HG03442 (cell line): ENCODE measurements at regions not wholly inside any gene's neighbourhood (a gene's known extent, or its start where the extent isn't known, plus 50 kb on each side); places are given as distances from the start of the nearest gene placed in this dataset.

ENCODE experiments used
- ATAC-seq: cut with Tn5 transposase; IDR thresholded peaks from one replicate; pipeline ENCODE4 v1.9.1; 2021; ENCODE audit warnings: mild to moderate bottlenecking, moderate library complexity; ENCODE audit not compliant: unreplicated experiment

DNA sequence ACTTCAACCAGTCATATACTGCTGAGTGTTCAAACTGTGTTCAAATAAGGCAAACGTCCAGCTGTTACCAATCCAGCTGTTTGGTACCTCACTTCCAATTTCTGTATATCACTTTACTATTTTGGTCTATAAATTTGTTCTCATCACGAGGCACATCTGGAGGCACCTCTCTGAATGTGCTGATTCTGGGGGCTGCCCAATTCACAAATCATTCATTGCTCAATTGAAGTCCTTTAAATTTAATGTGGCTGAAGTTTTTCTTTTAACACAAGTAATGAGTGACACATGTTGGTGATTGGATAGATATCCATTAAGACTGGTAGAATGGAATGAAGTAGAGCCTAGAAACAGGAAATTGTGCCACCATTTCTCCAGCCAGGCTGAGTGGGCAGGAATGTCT is 617.0 kb upstream of the TMEM132C start:
- ATAC-seq, result no peak

DNA sequence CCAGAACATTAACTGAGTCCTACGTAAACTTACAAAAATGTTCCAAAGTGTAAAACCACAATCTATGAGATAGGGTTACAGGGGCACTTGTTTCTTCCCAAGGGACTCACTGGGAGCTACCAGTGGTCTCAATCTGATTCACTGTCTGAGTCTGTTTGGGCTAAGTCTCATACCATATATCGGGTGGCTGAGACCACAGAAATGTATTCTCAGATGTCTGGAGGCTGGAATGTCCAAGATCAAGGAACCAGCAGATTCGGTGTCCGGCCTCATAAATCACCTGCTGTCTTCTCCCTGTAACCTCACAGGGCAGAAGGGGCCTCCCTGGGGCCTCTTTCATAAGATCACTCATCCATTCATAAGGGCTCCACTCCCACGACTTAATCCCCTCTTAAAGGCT is 616.3 kb upstream of the TMEM132C start:
- ATAC-seq, result no peak

DNA sequence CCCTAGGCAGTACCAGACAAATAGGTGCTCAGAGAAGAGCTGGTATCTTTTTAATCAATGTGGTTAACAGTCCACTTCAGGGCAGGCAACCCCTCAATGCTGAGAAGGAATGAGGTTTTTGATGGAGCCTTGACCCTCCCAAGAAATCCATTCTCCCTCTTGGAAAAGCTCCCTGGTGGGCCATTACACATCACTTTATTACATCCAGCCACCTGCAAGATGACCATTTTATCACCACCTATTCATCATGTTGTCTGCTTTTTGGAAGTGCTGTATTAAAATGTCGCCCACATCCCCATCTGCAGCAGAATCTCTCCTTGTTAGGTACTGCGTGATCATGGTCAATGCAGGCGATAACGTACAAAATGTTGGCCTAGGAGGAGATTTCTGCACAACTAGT is 614.7 kb upstream of the TMEM132C start:
- no peak for ATAC-seq

DNA sequence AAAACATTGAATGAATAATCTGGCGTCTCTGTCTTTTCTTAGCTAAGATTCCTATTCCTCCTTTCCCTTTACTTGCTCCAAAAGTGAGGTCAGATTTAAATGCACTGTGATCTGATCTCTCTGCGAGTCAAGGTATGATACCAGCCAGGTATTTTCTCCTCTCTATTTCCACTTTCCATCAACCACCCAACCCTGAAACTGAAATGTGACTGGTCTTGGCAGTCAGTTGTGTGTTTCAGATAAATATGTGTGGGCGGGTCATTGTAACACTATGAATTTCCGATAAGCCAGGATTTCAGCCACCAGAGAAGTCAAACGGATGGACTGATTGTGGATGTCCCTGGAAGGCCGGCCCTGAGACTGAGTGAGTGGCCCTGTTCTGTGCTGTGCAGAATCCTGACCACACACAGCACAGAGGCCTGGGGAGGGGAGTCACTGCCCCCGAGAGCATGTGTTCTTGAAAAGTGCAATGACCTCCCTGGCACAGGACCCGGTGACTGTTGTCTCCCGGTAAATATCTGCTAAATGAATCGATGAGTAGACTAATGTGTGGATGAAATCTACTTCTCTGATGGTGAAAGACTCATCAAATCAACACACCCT is 612.5 kb upstream of the TMEM132C start:
- no peak for ATAC-seq

DNA sequence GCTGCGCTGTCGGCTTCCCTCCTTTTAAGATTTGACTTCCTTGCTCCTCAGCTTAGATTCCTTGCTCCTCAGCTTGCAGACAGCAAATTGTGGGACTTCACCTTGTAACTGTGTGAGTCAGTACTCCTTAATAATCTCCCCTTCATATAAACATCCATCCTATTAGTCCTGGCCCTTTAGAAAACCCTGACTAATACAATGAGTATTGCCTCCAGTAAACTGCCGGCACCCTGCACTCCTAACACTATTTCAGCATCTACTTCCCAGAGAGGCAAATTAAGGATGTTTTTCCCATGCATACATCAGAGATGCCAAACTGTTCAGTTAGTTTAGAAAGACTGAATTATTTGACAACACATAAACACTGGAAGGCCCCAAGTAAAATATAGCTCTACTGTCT is 611.3 kb upstream of the TMEM132C start:
- ATAC-seq, result no peak

DNA sequence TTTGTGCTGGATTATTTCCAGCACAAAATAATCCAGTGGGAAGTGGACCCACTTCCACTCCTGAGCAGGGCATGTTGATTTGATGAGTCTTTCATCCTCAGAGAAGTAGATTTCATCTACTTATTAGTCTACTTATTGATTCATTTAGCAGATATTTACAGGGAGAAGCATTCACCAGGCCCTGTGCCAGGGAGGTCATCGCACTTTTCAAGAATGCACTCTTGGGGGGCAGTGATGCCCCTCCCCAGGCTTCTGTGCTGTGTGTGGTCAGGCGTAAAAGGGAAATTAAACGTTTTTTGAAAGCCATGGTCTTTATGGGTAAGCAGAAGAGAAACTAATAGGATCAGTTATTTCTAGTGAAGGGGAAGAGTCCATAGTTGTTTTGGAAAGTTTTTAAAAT is 610.7 kb upstream of the TMEM132C start:
- ATAC-seq, result no peak

DNA sequence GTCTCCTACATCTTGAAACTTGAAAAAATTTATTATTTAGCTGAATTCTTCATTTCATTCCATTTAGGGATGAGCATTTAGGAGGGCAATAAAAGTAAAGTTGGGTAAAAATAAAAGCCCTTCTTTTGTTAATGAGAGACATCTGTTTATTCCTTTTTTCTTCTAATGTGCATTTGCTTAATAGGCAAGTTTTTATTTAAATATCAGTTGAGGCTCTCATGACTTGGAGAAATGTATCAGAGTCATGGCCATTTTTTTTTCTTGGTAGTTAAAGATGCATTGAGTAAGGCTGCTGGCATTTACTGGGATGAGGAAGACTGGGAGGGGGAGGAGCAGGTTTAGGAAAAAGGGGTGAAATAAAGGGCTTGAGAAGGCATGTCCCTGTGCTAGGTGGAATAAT is 609.9 kb upstream of the TMEM132C start:
- no peak for ATAC-seq

DNA sequence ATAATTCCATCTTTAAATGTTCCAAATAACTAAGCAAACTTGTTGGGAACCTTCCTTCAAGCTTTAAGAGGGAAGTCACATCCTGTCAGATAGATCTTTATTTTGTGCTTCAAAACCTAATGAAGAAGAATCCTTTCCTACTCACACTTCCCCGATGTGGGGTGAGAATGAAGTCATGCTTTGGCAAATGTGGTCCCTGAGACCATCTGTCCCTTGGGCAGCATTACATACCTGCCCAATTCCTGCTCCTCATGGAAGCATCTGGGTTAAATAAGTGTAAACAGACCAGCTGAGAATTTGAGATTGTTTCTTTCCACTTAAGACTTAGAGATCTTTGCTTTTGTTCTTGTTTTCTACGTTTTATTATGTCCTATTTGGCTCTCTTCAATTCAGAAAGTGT is 606.0 kb upstream of the TMEM132C start:
- ATAC-seq, result no peak

DNA sequence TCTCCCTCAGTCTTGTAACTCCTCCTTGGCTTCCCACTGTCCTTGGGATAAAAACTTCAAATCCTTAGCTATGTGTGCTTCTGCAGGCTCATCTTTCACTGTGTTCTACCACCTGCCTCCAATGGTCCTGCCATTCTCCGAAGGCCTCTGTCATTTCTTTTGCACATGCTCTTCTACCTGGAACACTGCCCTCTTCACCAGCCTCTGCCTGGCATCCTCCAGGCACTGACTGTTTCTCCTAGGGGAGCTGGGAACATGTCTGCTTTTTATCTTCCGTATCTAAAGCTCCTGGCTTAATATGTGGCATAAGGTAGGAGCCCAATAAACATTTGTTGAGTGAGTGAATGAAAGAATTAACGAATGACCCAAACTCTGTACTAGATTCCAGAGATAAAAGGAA is 603.3 kb upstream of the TMEM132C start:
- no peak for ATAC-seq

DNA sequence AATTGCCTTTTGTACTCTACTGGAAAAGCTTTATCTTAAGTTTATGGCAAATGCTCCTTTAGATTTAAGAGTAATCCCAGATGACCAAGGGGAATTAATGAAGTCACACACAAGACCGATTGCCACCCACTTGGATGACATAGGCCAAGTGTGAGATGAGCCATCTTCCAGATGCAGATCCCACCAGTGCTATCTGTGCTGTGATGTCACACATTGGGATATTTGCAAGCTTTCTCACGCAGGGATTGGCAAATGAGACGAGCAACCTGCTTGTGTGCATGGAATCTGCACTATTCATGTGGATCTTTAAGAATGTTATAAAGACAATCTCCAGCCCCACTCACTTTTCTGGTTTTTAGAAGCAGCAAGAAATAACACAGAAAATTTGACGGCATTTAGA is 602.1 kb upstream of the TMEM132C start:
- ATAC-seq, result no peak

DNA sequence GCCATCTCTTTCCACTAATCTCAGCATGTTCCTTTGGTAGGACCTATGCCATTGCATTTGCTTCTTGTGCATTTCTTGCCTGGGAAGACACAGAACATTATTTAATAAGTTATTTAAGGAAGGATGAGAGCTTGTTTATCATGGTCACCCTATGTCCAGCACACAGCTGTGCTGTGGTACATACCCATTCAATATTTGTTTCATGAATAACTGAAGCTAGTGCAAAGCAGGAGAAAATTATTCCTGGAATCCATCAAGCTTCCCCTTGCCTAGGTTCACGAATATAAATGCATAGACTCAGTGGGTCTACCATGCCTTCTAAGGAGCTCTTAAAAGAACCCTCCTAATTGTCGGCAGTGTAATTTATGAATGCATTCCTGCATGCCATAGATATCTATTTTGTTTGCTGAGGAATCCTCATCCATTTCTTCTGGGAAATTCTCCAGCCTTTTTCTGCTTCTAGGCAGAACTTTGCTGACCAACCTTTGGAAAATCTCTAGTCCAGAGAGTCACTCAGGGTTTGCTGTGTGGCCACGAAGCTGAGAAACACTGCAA is 599.8 kb upstream of the TMEM132C start:
- no peak for ATAC-seq

DNA sequence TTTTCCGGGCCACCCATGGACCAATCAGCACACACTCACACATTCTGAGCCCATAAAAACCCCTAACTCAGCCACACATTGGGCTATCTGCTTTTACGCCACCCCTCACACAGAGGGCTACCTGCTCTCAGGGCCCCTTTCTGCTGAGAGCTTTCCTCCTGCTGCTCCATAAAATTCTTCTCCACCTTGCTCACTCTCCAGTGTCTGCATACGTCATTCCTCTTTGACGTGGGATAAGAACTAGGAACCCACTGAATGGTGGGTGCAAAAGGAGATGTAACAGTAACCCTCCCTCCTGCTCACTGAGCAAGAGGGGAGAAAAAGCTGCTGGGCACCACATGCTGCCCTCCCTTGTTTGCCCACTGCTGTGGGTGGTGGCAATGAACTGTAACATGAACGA is 596.7 kb upstream of the TMEM132C start:
- ATAC-seq, result no peak

DNA sequence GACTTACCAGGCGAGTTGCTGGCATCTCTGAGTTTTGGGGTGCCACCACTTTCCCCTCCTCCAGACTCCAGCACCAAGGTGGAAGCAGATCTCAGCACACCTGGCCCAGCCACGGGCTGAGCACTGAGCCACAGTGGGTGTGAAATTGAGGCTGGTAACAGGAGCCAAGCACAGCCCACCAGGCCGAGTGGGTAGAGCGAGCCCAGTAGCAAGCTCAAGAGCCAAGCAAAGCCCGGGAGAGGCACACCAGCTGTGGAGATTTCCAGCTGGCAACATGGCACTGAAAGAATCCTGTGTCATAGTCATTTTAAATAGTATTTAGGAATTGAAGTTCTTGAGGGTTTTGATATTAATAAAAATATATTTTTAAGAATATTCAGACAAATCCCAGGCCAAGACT is 596.2 kb upstream of the TMEM132C start:
- no peak for ATAC-seq

DNA sequence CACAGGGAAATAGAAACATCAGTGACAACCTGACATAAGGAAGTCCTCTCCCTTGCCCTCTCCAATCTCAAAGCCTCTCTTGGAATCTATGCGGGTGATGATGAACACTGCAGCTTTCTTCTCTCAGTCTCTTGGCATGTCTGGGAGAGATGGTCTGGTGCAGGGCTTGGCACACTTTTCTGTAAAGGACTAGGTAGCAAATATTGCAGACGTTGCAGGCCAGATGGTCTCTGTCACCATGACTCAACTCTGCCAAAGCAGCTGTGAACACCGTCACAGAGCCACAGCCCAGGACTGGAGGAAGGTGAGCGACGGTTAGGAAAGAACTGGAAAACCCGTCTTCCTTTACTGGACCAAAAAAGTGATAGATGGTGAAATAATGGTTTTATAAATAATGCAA is 591.0 kb upstream of the TMEM132C start:
- no peak for ATAC-seq

DNA sequence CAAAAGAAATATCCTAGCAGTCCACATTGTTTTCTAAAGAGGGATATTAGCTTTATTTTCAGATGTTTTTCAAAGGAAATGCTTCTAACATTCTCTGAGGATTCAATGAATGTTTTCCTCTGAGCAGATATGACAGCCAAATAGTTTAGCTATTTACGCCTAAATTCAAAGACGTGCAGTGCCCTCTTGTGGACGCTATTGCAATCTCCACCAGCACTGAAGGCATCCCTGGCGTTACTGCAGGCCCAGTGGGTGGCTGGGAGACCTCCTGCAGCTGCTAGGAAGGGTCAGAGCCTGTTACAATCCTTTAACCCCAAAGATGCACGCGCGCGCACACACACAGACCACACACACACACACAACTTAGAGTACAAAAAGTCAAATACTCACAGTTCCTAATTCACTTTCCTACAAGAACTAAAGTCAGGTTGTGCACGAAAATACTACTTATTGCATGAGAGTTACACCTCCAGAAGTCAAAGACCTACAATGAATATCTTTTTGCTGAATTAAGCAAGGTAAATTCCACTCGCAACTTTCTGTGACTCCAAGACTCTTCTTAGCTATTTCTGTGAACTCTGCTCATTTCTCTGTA is 589.3 kb upstream of the TMEM132C start:
- no peak for ATAC-seq

DNA sequence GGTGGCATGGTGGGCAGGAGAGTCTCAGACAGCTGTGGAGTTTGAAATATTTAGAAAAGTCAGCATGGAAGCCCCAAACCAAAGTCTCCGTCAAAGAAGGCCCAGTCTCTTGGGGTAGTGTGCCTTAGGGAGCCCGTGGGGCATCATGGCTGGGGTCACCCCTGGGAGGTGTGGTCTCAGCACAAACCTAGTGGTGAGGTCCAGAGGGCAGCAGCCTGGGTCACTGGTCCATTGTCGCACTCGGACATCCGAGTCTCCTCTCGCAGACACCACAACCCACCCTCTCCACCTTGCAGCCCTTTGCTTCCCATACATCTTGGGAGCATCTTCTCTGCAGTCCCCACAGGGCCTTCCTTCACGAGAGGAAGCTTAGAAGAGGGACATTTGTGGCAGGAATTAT is 588.0 kb upstream of the TMEM132C start:
- no peak for ATAC-seq

DNA sequence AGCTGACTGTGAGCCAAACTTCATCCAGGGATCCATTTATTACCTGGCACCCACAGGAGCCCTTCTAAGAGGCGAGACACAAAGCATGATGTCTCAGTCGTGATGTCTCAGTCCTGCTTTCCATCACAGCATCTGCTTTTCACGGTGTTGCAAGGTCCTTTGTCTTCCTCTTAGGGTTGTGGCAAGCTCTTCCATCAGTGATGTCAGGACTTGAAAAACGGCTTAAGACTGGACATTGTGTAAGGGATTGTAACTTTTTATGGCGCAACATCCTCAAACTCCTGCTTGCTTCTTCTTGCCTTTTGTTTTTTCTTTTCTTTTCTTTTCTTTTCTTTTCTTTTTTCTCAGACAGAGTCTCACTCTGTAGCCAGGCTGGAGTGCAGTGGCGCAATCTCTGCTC is 586.5 kb upstream of the TMEM132C start:
- no peak for ATAC-seq

DNA sequence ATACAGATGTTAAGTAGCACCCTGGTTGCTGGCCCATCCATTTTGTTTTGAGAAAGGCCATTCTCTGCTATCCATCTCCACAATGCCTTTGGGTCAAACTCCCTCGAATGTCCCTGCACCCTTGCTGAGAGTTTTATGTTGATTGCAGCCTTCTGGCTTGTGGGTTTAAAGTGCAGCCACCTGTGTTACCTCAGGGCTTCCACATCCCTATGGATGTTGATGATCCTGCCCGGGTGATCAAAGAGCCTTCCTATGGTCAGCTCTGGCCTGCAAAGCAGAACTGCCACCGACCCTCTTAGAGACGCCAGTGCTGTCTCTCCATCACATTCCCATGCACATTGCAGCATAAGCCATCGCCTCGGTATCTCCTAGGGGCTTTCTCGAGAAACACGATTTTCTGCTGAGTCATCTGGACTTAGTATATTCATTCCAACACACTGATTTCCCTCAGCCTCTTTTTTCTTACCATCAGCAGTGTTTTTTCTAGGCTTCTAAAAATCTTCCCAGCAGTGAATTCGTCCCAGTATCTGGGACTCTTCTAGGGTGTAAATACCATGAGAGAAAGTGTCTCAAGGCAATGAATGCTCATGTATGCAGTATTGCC is 585.7 kb upstream of the TMEM132C start:
- ATAC-seq, result no peak

DNA sequence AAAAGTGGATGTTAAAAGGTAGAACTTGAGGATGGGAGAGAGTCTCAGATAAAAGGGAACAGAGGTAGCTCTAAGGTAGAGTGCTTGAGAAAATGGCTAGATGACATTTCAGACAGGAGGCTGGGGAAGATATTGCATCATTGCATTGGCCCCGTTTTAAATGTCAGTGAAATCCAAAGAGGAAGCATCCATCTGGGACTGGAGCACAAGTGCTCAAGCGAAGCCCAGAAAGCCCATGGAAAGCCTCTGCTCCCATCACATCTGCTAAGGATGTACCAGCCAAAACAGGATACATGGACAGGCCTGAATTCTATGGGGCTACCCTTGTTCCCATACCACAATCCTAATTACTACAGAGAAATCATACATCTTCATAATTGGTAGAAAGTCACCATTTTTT is 581.5 kb upstream of the TMEM132C start:
- no peak for ATAC-seq

DNA sequence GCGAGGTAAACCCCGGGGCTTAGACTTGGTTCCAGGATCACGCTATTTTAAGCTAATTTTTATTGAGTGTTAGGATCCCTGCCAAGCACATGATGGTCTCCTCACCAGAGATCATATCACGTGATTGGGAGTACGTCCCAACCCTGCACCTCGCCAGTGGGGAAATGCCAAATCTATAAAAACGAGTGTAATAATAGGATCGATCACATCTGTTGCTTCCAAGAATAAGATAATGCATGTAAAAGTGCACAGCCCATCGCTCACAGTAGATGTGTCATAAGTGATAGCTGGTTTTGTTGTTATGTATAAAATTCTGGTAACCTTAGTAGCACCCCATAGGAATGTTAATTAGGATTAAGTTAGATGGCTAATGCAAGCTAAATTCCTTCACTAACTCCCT is 581.0 kb upstream of the TMEM132C start:
- ATAC-seq, result no peak

DNA sequence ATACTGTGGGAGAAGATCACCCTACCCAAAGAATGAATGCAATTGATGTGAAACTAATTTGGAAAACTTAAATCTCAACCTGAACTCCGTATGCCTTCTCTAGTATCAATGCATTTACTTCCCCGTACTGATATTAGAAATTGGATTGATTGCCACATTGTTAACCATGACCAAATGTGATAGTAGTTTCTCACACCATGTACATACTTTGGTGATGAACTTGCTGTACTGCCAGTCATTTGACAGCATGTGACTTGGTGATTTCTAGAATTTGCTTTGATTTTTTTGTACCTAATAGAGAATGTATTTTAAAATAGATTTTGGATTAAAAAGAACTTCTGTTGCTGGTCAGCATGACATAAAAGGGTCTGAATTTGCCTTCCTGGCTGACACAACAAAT is 579.8 kb upstream of the TMEM132C start:
- ATAC-seq, result no peak

DNA sequence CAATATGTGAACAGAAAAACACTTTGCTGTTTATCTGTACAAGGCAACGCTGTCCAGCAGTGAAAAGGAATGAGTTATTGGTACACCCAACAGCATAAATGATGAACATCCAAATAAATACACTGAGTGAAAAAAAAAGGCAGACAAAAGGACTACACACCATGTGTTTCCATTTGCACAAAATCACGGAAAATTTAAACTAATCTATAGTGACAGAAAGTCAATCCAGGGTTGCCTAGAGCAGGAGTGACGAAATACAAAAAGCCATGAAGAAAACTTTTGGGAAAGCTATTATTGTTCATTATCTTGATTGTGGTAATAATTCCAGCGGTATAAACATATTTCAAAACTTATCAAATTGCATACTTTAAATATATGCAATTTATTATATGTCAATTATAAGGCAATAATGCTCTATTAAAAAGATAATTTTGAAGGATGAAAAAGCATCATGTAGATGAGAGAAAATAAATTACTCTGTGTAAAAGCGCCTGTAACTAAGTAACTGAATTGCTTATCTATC is 578.0 kb upstream of the TMEM132C start:
- no peak for ATAC-seq
